H1 (cell line): ENCODE measurements at regions not wholly inside any gene's neighbourhood (a gene's known extent, or its start where the extent isn't known, plus 50 kb on each side); places are given as distances from the start of the nearest gene placed in this dataset.

Source experiments
- SP1 ChIP-seq: IDR thresholded peaks from 2 replicates; pipeline ENCODE4 v1.6.1; 2011; ENCODE audit warnings: low read depth, low read length
- TF ChIP-seq, protein P1 (sequence below), 3 experiments: IDR thresholded peaks; 1 replicate in 2 of 3; 2 replicates in 1 of 3; pipeline versions ENCODE4 v1.5.1 to v1.6.1; 2011; ENCODE audit warnings: low read length in 3 of 3, mild to moderate bottlenecking in 3 of 3, inconsistent platforms in 2 of 3, low read depth in 1 of 3, moderate library complexity in 1 of 3; ENCODE audit not compliant: insufficient read depth in 1 of 3; ENCODE audit errors: control extremely low read depth in 1 of 3

GRCh38 chr7:128189231-128189930 is 51.7 kb upstream of the LEP start (continued):
- TF ChIP-seq, protein P1, sequence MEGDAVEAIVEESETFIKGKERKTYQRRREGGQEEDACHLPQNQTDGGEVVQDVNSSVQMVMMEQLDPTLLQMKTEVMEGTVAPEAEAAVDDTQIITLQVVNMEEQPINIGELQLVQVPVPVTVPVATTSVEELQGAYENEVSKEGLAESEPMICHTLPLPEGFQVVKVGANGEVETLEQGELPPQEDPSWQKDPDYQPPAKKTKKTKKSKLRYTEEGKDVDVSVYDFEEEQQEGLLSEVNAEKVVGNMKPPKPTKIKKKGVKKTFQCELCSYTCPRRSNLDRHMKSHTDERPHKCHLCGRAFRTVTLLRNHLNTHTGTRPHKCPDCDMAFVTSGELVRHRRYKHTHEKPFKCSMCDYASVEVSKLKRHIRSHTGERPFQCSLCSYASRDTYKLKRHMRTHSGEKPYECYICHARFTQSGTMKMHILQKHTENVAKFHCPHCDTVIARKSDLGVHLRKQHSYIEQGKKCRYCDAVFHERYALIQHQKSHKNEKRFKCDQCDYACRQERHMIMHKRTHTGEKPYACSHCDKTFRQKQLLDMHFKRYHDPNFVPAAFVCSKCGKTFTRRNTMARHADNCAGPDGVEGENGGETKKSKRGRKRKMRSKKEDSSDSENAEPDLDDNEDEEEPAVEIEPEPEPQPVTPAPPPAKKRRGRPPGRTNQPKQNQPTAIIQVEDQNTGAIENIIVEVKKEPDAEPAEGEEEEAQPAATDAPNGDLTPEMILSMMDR (IDR thresholded peaks at IDR 0.05; ENCODE audit: control extremely low read depth in 1 of 3, insufficient read depth in 1 of 3, low read depth in 1 of 3, low read length in 3 of 3): no peak
- no peak for TF ChIP-seq SP1
